HEK293 (cell line): ENCODE measurements at regions not wholly inside any gene's neighbourhood (a gene's known extent, or its start where the extent isn't known, plus 50 kb on each side); places are given as distances from the start of the nearest gene placed in this dataset.

Experiments
- CTCF ChIA-PET: fragments of 350-600 bp; formaldehyde crosslinking; extraction: SDS; loops from one replicate; lab custom pipeline; 2021; ENCODE audit warnings: antibody characterized with exemption; lab: Yijun Ruan, JAX
- POLR2A ChIA-PET: fragments of 300-600 bp; formaldehyde crosslinking; extraction: SDS; loops from one replicate; lab custom pipeline; 2020; ENCODE audit warnings: antibody characterized with exemption, inconsistent platforms; lab: Yijun Ruan, JAX
- H3K27ac ChIP-seq: fragments of 200-500 bp; sonication (Bioruptor generic); 2 replicates; pipeline ENCODE4 v1.5.1; 2014; ENCODE audit warnings: low read depth, low read length, control low read depth, inconsistent platforms; ENCODE audit errors: extremely low read depth
- H3K36me3 ChIP-seq, 2 experiments: fragments of 200-500 bp in 1 of 2; sonication (Bioruptor generic) in 1 of 2; 1 replicate in 1 of 2; 2 replicates in 1 of 2; pipeline ENCODE4 v1.5.1; 2014 to 2017; ENCODE audit warnings: inconsistent platforms in 2 of 2, low read length in 2 of 2; ENCODE audit not compliant: control insufficient read depth in 2 of 2, insufficient read depth in 1 of 2
- H3K4me1 ChIP-seq: fragments of 200-500 bp; sonication (Bioruptor generic); 2 replicates; pipeline ENCODE4 v1.5.1; 2014; ENCODE audit warnings: mild to moderate bottlenecking, low read length, inconsistent platforms; ENCODE audit not compliant: control insufficient read depth, insufficient read depth
- H3K4me3 ChIP-seq: 2 replicates; pipeline ENCODE4 v1.5.1; 2011; ENCODE audit warnings: low read depth, mild to moderate bottlenecking, control low read depth, low read length, moderate library complexity
- H3K9me3 ChIP-seq: fragments of 200-500 bp; sonication (Bioruptor generic); 2 replicates; pipeline ENCODE4 v1.5.1; 2014; ENCODE audit warnings: low read depth, low read length, inconsistent platforms; ENCODE audit not compliant: control insufficient read depth, insufficient read depth
- MZF1 ChIP-seq: fragments of 450-650 bp; formaldehyde crosslinking; IDR thresholded peaks from 2 replicates; pipeline ENCODE4 v1.5.1; 2017; ENCODE audit warnings: missing biosample characterization, missing genetic modification characterization, borderline replicate concordance
- REPIN1 ChIP-seq: fragments of 450-650 bp; formaldehyde crosslinking; IDR thresholded peaks from 2 replicates; pipeline ENCODE4 v1.5.1; 2017; ENCODE audit warnings: missing biosample characterization, missing genetic modification characterization, low read depth
- WT1 ChIP-seq: fragments of 450-650 bp; formaldehyde crosslinking; IDR thresholded peaks from 2 replicates; pipeline ENCODE4 v1.5.1; 2016; ENCODE audit warnings: missing biosample characterization, missing genetic modification characterization
- ZEB2 ChIP-seq: fragments of 450-650 bp; formaldehyde crosslinking; IDR thresholded peaks from 2 replicates; pipeline ENCODE4 v1.5.1; 2016; ENCODE audit warnings: missing biosample characterization, missing genetic modification characterization
- ZFP37 ChIP-seq: fragments of 450-650 bp; formaldehyde crosslinking; IDR thresholded peaks from 2 replicates; pipeline ENCODE4 v1.5.1; 2016; ENCODE audit warnings: missing biosample characterization, missing genetic modification characterization
- ZNF121 ChIP-seq: fragments of 450-650 bp; formaldehyde crosslinking; IDR thresholded peaks from 2 replicates; pipeline ENCODE4 v1.5.1; 2016; ENCODE audit warnings: missing biosample characterization, missing genetic modification characterization
- ZNF133 ChIP-seq: fragments of 450-650 bp; formaldehyde crosslinking; IDR thresholded peaks from 2 replicates; pipeline ENCODE4 v1.5.1; 2016; ENCODE audit warnings: missing biosample characterization, missing genetic modification characterization
- ZNF138 ChIP-seq: fragments of 450-650 bp; formaldehyde crosslinking; IDR thresholded peaks from 2 replicates; pipeline ENCODE4 v1.5.1; 2016; ENCODE audit warnings: missing biosample characterization, missing genetic modification characterization, borderline replicate concordance
- ZNF157 ChIP-seq: fragments of 450-650 bp; formaldehyde crosslinking; IDR thresholded peaks from 2 replicates; pipeline ENCODE4 v1.5.1; 2016; ENCODE audit warnings: missing biosample characterization, missing genetic modification characterization
- ZNF221 ChIP-seq: fragments of 450-650 bp; formaldehyde crosslinking; IDR thresholded peaks from 2 replicates; pipeline ENCODE4 v1.5.1; 2017; ENCODE audit warnings: missing biosample characterization, missing genetic modification characterization, borderline replicate concordance
- ZNF24 ChIP-seq: fragments of 450-650 bp; formaldehyde crosslinking; IDR thresholded peaks from 2 replicates; pipeline ENCODE4 v1.5.1; 2016; ENCODE audit warnings: missing biosample characterization, missing genetic modification characterization
- ZNF248 ChIP-seq: fragments of 450-650 bp; formaldehyde crosslinking; IDR thresholded peaks from 2 replicates; pipeline ENCODE4 v1.5.1; 2017; ENCODE audit warnings: missing biosample characterization, missing genetic modification characterization
- ZNF302 ChIP-seq: fragments of 450-650 bp; formaldehyde crosslinking; IDR thresholded peaks from 2 replicates; pipeline ENCODE4 v1.5.1; 2016; ENCODE audit warnings: missing biosample characterization, missing genetic modification characterization, low read depth
- ZNF426 ChIP-seq: fragments of 450-650 bp; formaldehyde crosslinking; IDR thresholded peaks from 2 replicates; pipeline ENCODE4 v1.5.1; 2017; ENCODE audit warnings: missing biosample characterization, missing genetic modification characterization, mild to moderate bottlenecking, inconsistent platforms, moderate library complexity
- ZNF513 ChIP-seq: fragments of 450-650 bp; IDR thresholded peaks from 2 replicates; pipeline ENCODE4 v1.5.1; 2018; ENCODE audit warnings: missing biosample characterization, missing genetic modification characterization
- ZNF629 ChIP-seq: fragments of 450-650 bp; formaldehyde crosslinking; IDR thresholded peaks from 2 replicates; pipeline ENCODE4 v1.5.1; 2017; ENCODE audit warnings: missing biosample characterization, missing genetic modification characterization
- ZNF654 ChIP-seq: fragments of 450-650 bp; formaldehyde crosslinking; IDR thresholded peaks from 2 replicates; pipeline ENCODE4 v1.5.1; 2016; ENCODE audit warnings: low read depth, missing biosample characterization, missing genetic modification characterization
- ZNF707 ChIP-seq: fragments of 450-650 bp; formaldehyde crosslinking; IDR thresholded peaks from 2 replicates; pipeline ENCODE4 v1.5.1; 2016; ENCODE audit warnings: missing biosample characterization, missing genetic modification characterization
- TF ChIP-seq, protein P1 (sequence below): fragments of 450-650 bp; formaldehyde crosslinking; IDR thresholded peaks from 2 replicates; pipeline ENCODE4 v1.5.1; 2016; ENCODE audit warnings: missing biosample characterization, missing genetic modification characterization
- TF ChIP-seq, protein P2 (sequence below): fragments of 450-650 bp; formaldehyde crosslinking; IDR thresholded peaks from 2 replicates; pipeline ENCODE4 v1.5.1; 2017; ENCODE audit warnings: missing biosample characterization, missing genetic modification characterization

GRCh38 chr3:150091626-150092025 lies 120.9 kb upstream of the PFN2 start:
- POLR2A ChIA-PET = no interaction called here
- Histone ChIP-seq H3K9me3 (no peaks in the 10 kb centered on the region), H3K27ac (no peak overlapping the region), H3K36me3 (no peaks in the 10 kb centered on the region), H3K4me3 (no peak overlapping the region), H3K4me1 (no peaks in the 10 kb centered on the region)
- TF ChIP-seq ZNF248 (tag by site-specific recombination) (no peak), ZNF221 (tag by site-specific recombination) (no peak), ZNF654 (no peak)
- CTCF ChIA-PET = interaction anchor here (0.8 kb wide), 1 partner anchor 59 kb away, joined by 4 read pairs; no protein-coding TSS in a partner anchor

GRCh38 chr3:150090877-150091276 lies 120.2 kb upstream of the PFN2 start:
- H3K36me3 ChIP-seq = no peaks in the 10 kb centered on the region
- POLR2A ChIA-PET = no interaction called here
- no peaks in the 10 kb centered on the region for H3K4me1 ChIP-seq
- no peak for TF ChIP-seq ZNF513
- TF ChIP-seq ZNF302 (tag by site-specific recombination) = no peak
- TF ChIP-seq ZNF24 (tag by site-specific recombination) = no peak
- TF ChIP-seq, protein P1, sequence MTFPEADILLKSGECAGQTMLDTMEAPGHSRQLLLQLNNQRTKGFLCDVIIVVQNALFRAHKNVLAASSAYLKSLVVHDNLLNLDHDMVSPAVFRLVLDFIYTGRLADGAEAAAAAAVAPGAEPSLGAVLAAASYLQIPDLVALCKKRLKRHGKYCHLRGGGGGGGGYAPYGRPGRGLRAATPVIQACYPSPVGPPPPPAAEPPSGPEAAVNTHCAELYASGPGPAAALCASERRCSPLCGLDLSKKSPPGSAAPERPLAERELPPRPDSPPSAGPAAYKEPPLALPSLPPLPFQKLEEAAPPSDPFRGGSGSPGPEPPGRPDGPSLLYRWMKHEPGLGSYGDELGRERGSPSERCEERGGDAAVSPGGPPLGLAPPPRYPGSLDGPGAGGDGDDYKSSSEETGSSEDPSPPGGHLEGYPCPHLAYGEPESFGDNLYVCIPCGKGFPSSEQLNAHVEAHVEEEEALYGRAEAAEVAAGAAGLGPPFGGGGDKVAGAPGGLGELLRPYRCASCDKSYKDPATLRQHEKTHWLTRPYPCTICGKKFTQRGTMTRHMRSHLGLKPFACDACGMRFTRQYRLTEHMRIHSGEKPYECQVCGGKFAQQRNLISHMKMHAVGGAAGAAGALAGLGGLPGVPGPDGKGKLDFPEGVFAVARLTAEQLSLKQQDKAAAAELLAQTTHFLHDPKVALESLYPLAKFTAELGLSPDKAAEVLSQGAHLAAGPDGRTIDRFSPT = no peak
- no peak for TF ChIP-seq ZNF121
- TF ChIP-seq, protein P2, sequence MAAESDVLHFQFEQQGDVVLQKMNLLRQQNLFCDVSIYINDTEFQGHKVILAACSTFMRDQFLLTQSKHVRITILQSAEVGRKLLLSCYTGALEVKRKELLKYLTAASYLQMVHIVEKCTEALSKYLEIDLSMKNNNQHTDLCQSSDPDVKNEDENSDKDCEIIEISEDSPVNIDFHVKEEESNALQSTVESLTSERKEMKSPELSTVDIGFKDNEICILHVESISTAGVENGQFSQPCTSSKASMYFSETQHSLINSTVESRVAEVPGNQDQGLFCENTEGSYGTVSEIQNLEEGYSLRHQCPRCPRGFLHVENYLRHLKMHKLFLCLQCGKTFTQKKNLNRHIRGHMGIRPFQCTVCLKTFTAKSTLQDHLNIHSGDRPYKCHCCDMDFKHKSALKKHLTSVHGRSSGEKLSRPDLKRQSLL (tag by site-specific recombination) = no peak
- TF ChIP-seq MZF1 = no peak
- no peak for TF ChIP-seq ZNF133 (tag by site-specific recombination)
- no peak for TF ChIP-seq ZNF138 (tag by site-specific recombination)
- TF ChIP-seq ZFP37 (tag by site-specific recombination) = no peak
- TF ChIP-seq ZNF629 (tag by site-specific recombination) = no peak
- TF ChIP-seq ZEB2 (tag by site-specific recombination) = no peak
- no peak for TF ChIP-seq ZNF426 (tag by site-specific recombination)
- no peak for TF ChIP-seq ZNF157
- H3K27ac ChIP-seq = no peak overlapping the region
- CTCF ChIA-PET = interaction anchor here (1.2 kb wide), 1 partner anchor 93 kb away, joined by 3 read pairs; no protein-coding TSS in a partner anchor
- H3K9me3 ChIP-seq = no peaks in the 10 kb centered on the region
- no peak overlapping the region for H3K4me3 ChIP-seq

GRCh38 chr3:150090006-150090405 lies 119.3 kb upstream of the PFN2 start:
- Histone ChIP-seq H3K4me3 (no peak overlapping the region), H3K4me1 (no peaks in the 10 kb centered on the region), H3K27ac (no peak overlapping the region), H3K9me3 (no peaks in the 10 kb centered on the region), H3K36me3 (no peaks in the 10 kb centered on the region)
- ChIA-PET CTCF (interaction anchor here (1.2 kb wide), 1 partner anchor 94 kb away, joined by 3 read pairs; no protein-coding TSS in a partner anchor), POLR2A (no interaction called here)
- TF ChIP-seq WT1 (tag by site-specific recombination) = no peak
- TF ChIP-seq REPIN1 (tag by site-specific recombination) = no peak
- TF ChIP-seq ZNF157 = no peak
- no peak for TF ChIP-seq ZNF707 (tag by site-specific recombination)
